MCF 10A (cell line): ENCODE measurements at regions not wholly inside any gene's neighbourhood (a gene's known extent, or its start where the extent isn't known, plus 50 kb on each side); places are given as distances from the start of the nearest gene placed in this dataset.

ENCODE experiments used
- BruUV-seq: library from RNA; stranded (reverse); fragments of 400-500 nt; replicated peaks from 2 replicates; lab custom pipeline; 2021; lab: Mats Ljungman, UMichigan
- CTCF ChIA-PET: fragments of 300-600 bp; sonication (Branson Sonifier 250); formaldehyde crosslinking; extraction: SDS; loops from one replicate; lab custom pipeline; 2021; ENCODE audit warnings: antibody characterized with exemption, inconsistent platforms; lab: Yijun Ruan, JAX
- POLR2A ChIA-PET: fragments of 300-600, 350-650 bp; sonication (Branson Sonifier 250); formaldehyde crosslinking; extraction: SDS; loops from one replicate; lab custom pipeline; 2020; ENCODE audit warnings: antibody characterized with exemption, inconsistent platforms; lab: Yijun Ruan, JAX
- DNase-seq: peaks from one replicate; pipeline ENCODE4 v3.0.0-alpha.2; 2018; ENCODE audit not compliant: unreplicated experiment
- H3K27ac Mint-ChIP-seq: one replicate; pipeline ENCODE4 v1.8.0; 2022; ENCODE audit warnings: mild to moderate bottlenecking, low read depth, mixed read lengths; ENCODE audit not compliant: unreplicated experiment
- H3K27me3 Mint-ChIP-seq: one replicate; pipeline ENCODE4 v1.8.0; 2022; ENCODE audit warnings: mixed read lengths; ENCODE audit not compliant: insufficient read depth, unreplicated experiment
- H3K36me3 Mint-ChIP-seq: one replicate; pipeline ENCODE4 v1.8.0; 2022; ENCODE audit warnings: mild to moderate bottlenecking, moderate library complexity, mixed read lengths; ENCODE audit not compliant: insufficient read depth, unreplicated experiment
- H3K4me1 Mint-ChIP-seq: one replicate; pipeline ENCODE4 v1.8.0; 2022; ENCODE audit warnings: mixed read lengths; ENCODE audit not compliant: insufficient read depth, unreplicated experiment
- H3K4me3 Mint-ChIP-seq: one replicate; pipeline ENCODE4 v1.8.0; 2022; ENCODE audit warnings: mild to moderate bottlenecking, moderate library complexity, mixed read lengths; ENCODE audit not compliant: unreplicated experiment
- H3K9me3 Mint-ChIP-seq: one replicate; pipeline ENCODE4 v1.8.0; 2022; ENCODE audit warnings: mixed read lengths; ENCODE audit not compliant: unreplicated experiment
- CTCF ChIP-seq: fragments of 200-600 bp; IDR thresholded peaks from one replicate; pipeline ENCODE4 v1.8.0; 2022; ENCODE audit warnings: antibody characterized with exemption, mild to moderate bottlenecking; ENCODE audit not compliant: unreplicated experiment
- intact Hi-C: fragments of 100-400 bp; cut with micrococcal nuclease; formaldehyde crosslinking; loops from 2 replicates; pipeline ENCODE4 v1.14.1; 2022

- Mint-ChIP-seq H3K9me3 (no peaks in the 10 kb centered on the region), H3K27me3 (no peaks in the 10 kb centered on the region), H3K27ac (no peak overlapping the region), H3K4me3 (no peak overlapping the region), H3K36me3 (no peaks in the 10 kb centered on the region), H3K4me1 (peaks cover 23% of the 10 kb centered on the region)
- ChIA-PET CTCF (interaction anchor here (0.5 to 1.0 kb wide), 4 partner anchors 18 to 723 kb away, joined by 3 to 4 read pairs (median 4); no protein-coding TSS in a partner anchor), POLR2A (interaction anchor here (1.5 to 3.7 kb wide), 2 partner anchors 41 to 61 kb away, joined by 4 to 40 read pairs; no protein-coding TSS in a partner anchor)
- BruUV-seq = no TSS peak
- TF ChIP-seq CTCF = no peak
- intact Hi-C loops = no loop called here
- DNase-seq = no peak
Observed at GRCh38 chr3:159723295-159723694, 265.3 kb upstream of the IL12A start.

GRCh38 chr3:159724627-159725026 is 264.0 kb upstream of the IL12A start:
- ChIA-PET POLR2A (interaction anchor here (0.6 to 3.7 kb wide), 6 partner anchors 39 to 692 kb away, joined by 3 to 40 read pairs (median 4); no protein-coding TSS in a partner anchor), CTCF (interaction anchor here (0.6 to 1.6 kb wide), 8 partner anchors 10 to 394 kb away, joined by 3 to 7 read pairs (median 3); no protein-coding TSS in a partner anchor)
- H3K4me1 Mint-ChIP-seq = peaks cover 23% of the 10 kb centered on the region
- H3K4me3 Mint-ChIP-seq = no peak overlapping the region
- TF ChIP-seq CTCF = no peak
- no peaks in the 10 kb centered on the region for H3K9me3 Mint-ChIP-seq
- H3K27me3 Mint-ChIP-seq = no peaks in the 10 kb centered on the region
- no peak for DNase-seq
- H3K27ac Mint-ChIP-seq = no peak overlapping the region
- no peaks in the 10 kb centered on the region for H3K36me3 Mint-ChIP-seq
- BruUV-seq = no TSS peak
- intact Hi-C loops = no loop called here

DNA sequence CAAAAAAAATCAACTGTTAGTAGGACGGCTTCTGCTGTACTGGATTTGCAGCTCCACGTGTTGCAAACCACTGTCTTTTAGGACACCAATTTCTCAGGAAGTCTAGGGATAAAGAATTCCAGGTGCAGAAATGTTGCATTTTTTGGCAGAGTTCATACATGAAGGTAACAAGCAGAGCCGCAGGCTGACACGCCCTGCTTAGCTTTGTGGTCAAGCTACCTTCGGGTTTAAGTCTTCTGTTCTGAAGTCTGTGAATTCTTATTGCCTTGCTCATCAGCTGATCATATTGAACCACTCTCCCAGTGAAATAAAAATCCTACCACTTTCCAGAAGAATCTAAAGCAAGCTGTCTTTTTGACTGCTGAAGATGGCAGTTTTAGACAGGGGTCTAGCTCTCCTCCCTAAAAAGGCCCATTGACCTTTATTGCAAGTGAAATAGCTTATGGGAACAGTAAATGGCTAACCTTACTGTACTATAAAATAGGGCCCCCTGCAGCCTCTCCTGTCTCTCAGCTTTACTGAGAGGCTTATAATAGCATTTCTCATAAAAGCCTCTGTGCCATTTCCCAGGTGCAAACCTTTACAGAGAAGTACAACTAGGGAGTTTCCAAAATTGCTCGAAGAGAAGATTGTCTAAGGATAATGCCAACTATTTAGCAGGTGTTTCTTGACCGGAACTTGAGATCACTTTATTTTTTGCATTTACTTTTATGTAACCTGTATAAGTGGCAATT is 262.2 kb upstream of the IL12A start:
- intact Hi-C loops = no loop called here
- ChIA-PET CTCF (interaction anchor here (0.6 to 2.1 kb wide), 16 partner anchors 21 to 285 kb away, joined by 3 to 16 read pairs (median 4); no protein-coding TSS in a partner anchor), POLR2A (interaction anchor here (0.6 to 3.7 kb wide), 13 partner anchors 9 to 105 kb away, joined by 3 to 40 read pairs (median 4); no protein-coding TSS in a partner anchor)
- H3K27me3 Mint-ChIP-seq = no peaks in the 10 kb centered on the region
- peak overlapping the region; percentile 61 for H3K27ac Mint-ChIP-seq
- BruUV-seq = no TSS peak
- DNase-seq = peak; percentile 88
- no peaks in the 10 kb centered on the region for H3K36me3 Mint-ChIP-seq
- no peak for TF ChIP-seq CTCF
- H3K4me1 Mint-ChIP-seq = peaks cover 23% of the 10 kb centered on the region
- H3K9me3 Mint-ChIP-seq = no peaks in the 10 kb centered on the region
- no peak overlapping the region for H3K4me3 Mint-ChIP-seq

DNA sequence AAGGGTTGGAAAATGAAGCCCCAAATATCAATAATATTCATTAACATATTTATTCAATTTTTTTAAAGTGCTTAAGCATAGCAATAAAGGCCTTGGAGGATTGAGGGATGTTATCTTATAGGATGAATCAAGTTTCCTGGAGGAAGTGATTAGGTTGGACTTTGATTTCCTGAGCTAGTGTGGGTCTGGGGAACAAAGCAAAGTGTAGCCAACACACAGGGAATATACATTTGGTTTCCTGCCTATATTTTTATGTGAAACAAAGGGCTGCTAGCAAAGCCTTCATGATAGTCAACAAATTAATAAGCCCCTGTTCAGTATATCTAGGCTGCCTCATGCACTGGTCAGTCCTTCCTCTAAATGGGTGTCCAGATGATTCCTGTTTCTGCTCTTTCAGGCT is 261.1 kb upstream of the IL12A start:
- intact Hi-C loops = no loop called here
- Mint-ChIP-seq H3K36me3 (no peaks in the 10 kb centered on the region), H3K4me1 (peaks cover 29% of the 10 kb centered on the region), H3K27me3 (no peaks in the 10 kb centered on the region), H3K27ac (peak overlapping the region; percentile 61), H3K9me3 (no peaks in the 10 kb centered on the region), H3K4me3 (no peak overlapping the region)
- CTCF ChIA-PET = interaction anchor here (0.7 to 2.1 kb wide), 5 partner anchors 13 to 112 kb away, joined by 3 to 10 read pairs (median 7); no protein-coding TSS in a partner anchor
- TF ChIP-seq CTCF = no peak
- BruUV-seq = no TSS peak
- no peak for DNase-seq
- POLR2A ChIA-PET = interaction anchor here (0.6 to 1.7 kb wide), 4 partner anchors 8 to 1493 kb away, joined by 3 to 4 read pairs (median 3); partner anchors contain the start of gene NMD3
